ENCODE measurements at regions not wholly inside any gene's neighbourhood (a gene's known extent, or its start where the extent isn't known, plus 50 kb on each side); places are given as distances from the start of the nearest gene placed in this dataset.

GRCh38 chr5:104241046-104241445 lies 678.5 kb upstream of the NUDT12 start:
- H3K27me3 ChIP-seq (ENCODE audit: control insufficient read depth, insufficient read depth, low read length): no peaks in the 10 kb centered on the region
- no peak overlapping the region for H3K27ac ChIP-seq (ENCODE audit: low read depth, low read length)
- TF ChIP-seq CTCF (IDR thresholded peaks at IDR 0.05; ENCODE audit: low read depth, low read length): no peak
- H3K9me3 ChIP-seq (ENCODE audit: control insufficient read depth, insufficient read depth, low read length): no peaks in the 10 kb centered on the region
- no peak overlapping the region for H3K4me3 ChIP-seq (ENCODE audit: low read depth, low read length)
- CTCF ChIA-PET: no interaction called here
- POLR2A ChIA-PET: no interaction called here
- DNase-seq (ENCODE audit: low read depth, low spot score): no peak

GRCh38 chr5:104237586-104237985 lies 675.0 kb upstream of the NUDT12 start:
- Histone ChIP-seq H3K27ac (ENCODE audit: low read depth, low read length) (no peak overlapping the region), H3K4me3 (ENCODE audit: low read depth, low read length) (no peak overlapping the region), H3K27me3 (ENCODE audit: control insufficient read depth, insufficient read depth, low read length) (no peaks in the 10 kb centered on the region), H3K9me3 (ENCODE audit: control insufficient read depth, insufficient read depth, low read length) (no peaks in the 10 kb centered on the region)
- ChIA-PET POLR2A (no interaction called here), CTCF (no interaction called here)
- no peak for TF ChIP-seq CTCF (IDR thresholded peaks at IDR 0.05; ENCODE audit: low read depth, low read length)
- no peak for DNase-seq (ENCODE audit: low read depth, low spot score)

- Histone ChIP-seq H3K27me3 (ENCODE audit: control insufficient read depth, insufficient read depth, low read length) (no peaks in the 10 kb centered on the region), H3K9me3 (ENCODE audit: control insufficient read depth, insufficient read depth, low read length) (no peaks in the 10 kb centered on the region; the same call in 1 of the 2 replicates), H3K4me3 (ENCODE audit: low read depth, low read length) (no peak overlapping the region), H3K27ac (ENCODE audit: low read depth, low read length) (no peak overlapping the region)
- no peak for TF ChIP-seq CTCF (IDR thresholded peaks at IDR 0.05; ENCODE audit: low read depth, low read length)
- ChIA-PET CTCF (interaction anchor here (0.9 kb wide), 1 partner anchor 639 kb away, joined by 3 read pairs; no protein-coding TSS in a partner anchor), POLR2A (no interaction called here)
- no peak for DNase-seq (ENCODE audit: low read depth, low spot score)
These were observed 661.5 kb upstream of the NUDT12 start for GRCh38 chr5:104223885-104224773.

GRCh38 chr5:104218200-104218599 lies 655.6 kb upstream of the NUDT12 start:
- no peak for TF ChIP-seq CTCF (IDR thresholded peaks at IDR 0.05; ENCODE audit: low read depth, low read length)
- ChIA-PET POLR2A (no interaction called here), CTCF (no interaction called here)
- Histone ChIP-seq H3K4me3 (ENCODE audit: low read depth, low read length) (no peak overlapping the region), H3K9me3 (ENCODE audit: control insufficient read depth, insufficient read depth, low read length) (no peaks in the 10 kb centered on the region), H3K27ac (ENCODE audit: low read depth, low read length) (no peak overlapping the region), H3K27me3 (ENCODE audit: control insufficient read depth, insufficient read depth, low read length) (no peaks in the 10 kb centered on the region)
- DNase-seq (ENCODE audit: low read depth, low spot score): no peak

- POLR2A ChIA-PET: no interaction called here
- Histone ChIP-seq H3K9me3 (ENCODE audit: control insufficient read depth, insufficient read depth, low read length) (no peaks in the 10 kb centered on the region), H3K27ac (ENCODE audit: low read depth, low read length) (no peak overlapping the region), H3K4me3 (ENCODE audit: low read depth, low read length) (no peak overlapping the region), H3K27me3 (ENCODE audit: control insufficient read depth, insufficient read depth, low read length) (no peaks in the 10 kb centered on the region)
- CTCF ChIA-PET: no interaction called here
- DNase-seq (ENCODE audit: low read depth, low spot score): no peak
- TF ChIP-seq CTCF (IDR thresholded peaks at IDR 0.05; ENCODE audit: low read depth, low read length): no peak
These were observed 650.6 kb upstream of the NUDT12 start for GRCh38 chr5:104213216-104213615.
